ENCODE measurements at regions not wholly inside any gene's neighbourhood (a gene's known extent, or its start where the extent isn't known, plus 50 kb on each side); places are given as distances from the start of the nearest gene placed in this dataset.
A peak's percentile ranks its signal among the peaks of the same experiment; 100 is the strongest.

- in situ Hi-C loops (cut with MboI; ENCODE audit: low sequenced_read_pairs, unreplicated experiment), result no loop called here
- no peak for DNase-seq (ENCODE audit: low spot score)
- TF ChIP-seq CTCF (IDR thresholded peaks at IDR 0.05; ENCODE audit: borderline replicate concordance, control extremely low read depth, extremely low read depth, insufficient read depth, missing control alignments), result no peak
Observed at GRCh38 chr9:86838519-86839497, 108.5 kb downstream of the GAS1 start.

- DNase-seq (ENCODE audit: low spot score), result no peak
- no peak for TF ChIP-seq CTCF (IDR thresholded peaks at IDR 0.05; ENCODE audit: borderline replicate concordance, control extremely low read depth, extremely low read depth, insufficient read depth, missing control alignments)
Observed at GRCh38 chr9:86837345-86837744, 110.0 kb downstream of the GAS1 start.

DNA sequence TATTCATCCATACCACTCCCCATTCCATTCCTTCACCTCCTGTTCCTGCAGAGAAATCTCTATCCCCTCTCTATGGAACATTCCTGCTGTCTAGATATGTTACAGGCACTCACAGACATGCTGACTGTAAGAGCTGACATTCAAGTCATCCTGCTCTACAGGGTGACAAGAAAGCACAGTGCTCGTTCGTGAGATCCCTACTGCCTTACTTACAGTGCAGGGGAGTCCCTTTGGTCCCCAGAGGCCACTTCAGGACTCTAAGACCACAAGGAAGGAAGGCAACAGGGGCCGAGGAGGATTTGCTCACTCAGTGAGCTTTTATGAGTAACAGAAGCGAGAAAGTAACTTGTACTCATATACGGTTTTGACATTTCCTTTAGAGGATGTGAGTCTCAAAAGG, 110.5 kb downstream of the GAS1 start:
- DNase-seq (ENCODE audit: low spot score), result peak; percentile 29

More at GRCh38 chr9:86837345-86837744, 110.0 kb downstream of the GAS1 start:
- in situ Hi-C loops (cut with MboI; ENCODE audit: low sequenced_read_pairs, unreplicated experiment), result no loop called here

GRCh38 chr9:86836266-86836665, 111.0 kb downstream of the GAS1 start:
- no peak for TF ChIP-seq CTCF (IDR thresholded peaks at IDR 0.05; ENCODE audit: borderline replicate concordance, control extremely low read depth, extremely low read depth, insufficient read depth, missing control alignments)
- in situ Hi-C loops (cut with MboI; ENCODE audit: low sequenced_read_pairs, unreplicated experiment), result no loop called here
- DNase-seq (ENCODE audit: low spot score), result no peak

More for the DNA sequence above, 110.5 kb downstream of the GAS1 start:
- TF ChIP-seq CTCF (IDR thresholded peaks at IDR 0.05; ENCODE audit: borderline replicate concordance, control extremely low read depth, extremely low read depth, insufficient read depth, missing control alignments), result no peak
- in situ Hi-C loops (cut with MboI; ENCODE audit: low sequenced_read_pairs, unreplicated experiment), result no loop called here

- DNase-seq (ENCODE audit: low spot score), result no peak
- in situ Hi-C loops (cut with MboI; ENCODE audit: low sequenced_read_pairs, unreplicated experiment), result no loop called here
- TF ChIP-seq CTCF (IDR thresholded peaks at IDR 0.05; ENCODE audit: borderline replicate concordance, control extremely low read depth, extremely low read depth, insufficient read depth, missing control alignments), result no peak
Observed at GRCh38 chr9:86830356-86830755, 117.0 kb downstream of the GAS1 start.

DNA sequence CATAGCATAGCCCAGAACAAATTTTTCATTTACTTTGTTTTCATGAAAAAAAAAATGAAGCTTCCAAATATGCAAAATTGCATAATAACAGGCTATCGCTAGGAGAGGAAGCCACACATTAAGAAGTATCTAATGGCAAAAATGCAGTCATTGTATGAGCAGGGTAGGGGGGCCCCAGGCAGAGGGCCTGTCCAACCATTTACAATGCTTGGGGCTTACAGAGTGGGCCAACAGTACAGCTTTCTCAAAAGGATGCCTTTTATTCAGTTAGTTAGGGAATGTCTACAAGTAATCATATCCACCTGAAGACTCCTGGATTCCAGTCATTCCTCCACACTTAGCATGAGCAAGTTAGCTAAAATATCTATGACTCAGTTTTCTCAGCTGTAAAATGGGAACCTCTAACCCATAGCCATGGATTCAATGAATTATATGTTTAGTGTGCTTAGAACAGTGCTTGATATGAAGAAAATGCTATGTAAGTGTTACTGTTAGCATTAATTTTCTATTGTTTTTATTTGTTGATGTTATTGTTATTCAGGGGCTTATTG, 117.7 kb downstream of the GAS1 start:
- no peak for DNase-seq (ENCODE audit: low spot score)
- no peak for TF ChIP-seq CTCF (IDR thresholded peaks at IDR 0.05; ENCODE audit: borderline replicate concordance, control extremely low read depth, extremely low read depth, insufficient read depth, missing control alignments)
- in situ Hi-C loops (cut with MboI; ENCODE audit: low sequenced_read_pairs, unreplicated experiment), result no loop called here

Data from GM13976 (cell line).